Esophagus squamous epithelium (tissue), 5 donors: ENCODE measurements at regions not wholly inside any gene's neighbourhood (a gene's known extent, or its start where the extent isn't known, plus 50 kb on each side); places are given as distances from the start of the nearest gene placed in this dataset.

Experiments
- DNase-seq: peaks from one replicate; lab custom pipeline; 2025; lab: John Stamatoyannopoulos, UW
- H3K27ac ChIP-seq, 4 donors: fragments of 200-600 bp; sonication (generic); one replicate each; pipeline ENCODE4 v1.5.1; 2016 to 2019; ENCODE audit warnings: mild to moderate bottlenecking in 1 of 4
- H3K27me3 ChIP-seq, 4 donors: fragments of 200-600 bp; sonication (generic); 1 replicate in 3 of 4; 2 replicates in 1 of 4; pipeline versions ENCODE4 v1.5.1 to v1.6.0; 2017 to 2021; ENCODE audit warnings: antibody characterized with exemption in 1 of 4
- H3K36me3 ChIP-seq, 3 donors: fragments of 200-600 bp; sonication (generic); one replicate each; pipeline ENCODE4 v1.5.1; 2016 to 2019
- H3K4me1 ChIP-seq, 3 donors: fragments of 200-600 bp; sonication (generic); one replicate each; pipeline ENCODE4 v1.5.1; 2017 to 2019
- H3K4me3 ChIP-seq, 4 donors: fragments of 200-600 bp; sonication (generic); 1 replicate in 3 of 4; 2 replicates in 1 of 4; pipeline ENCODE4 v1.5.1; 2016 to 2019; ENCODE audit warnings: mild to moderate bottlenecking in 2 of 4, moderate library complexity in 1 of 4
- H3K9me3 ChIP-seq, 3 donors: fragments of 200-600 bp; sonication (generic); one replicate each; pipeline ENCODE4 v1.5.1; 2016 to 2019
- POLR2A ChIP-seq, 4 donors: fragments of 450-650 bp; IDR thresholded peaks; one replicate each; pipeline ENCODE4 v1.6.1; 2017; ENCODE audit warnings: antibody characterized with exemption in 4 of 4, mild to moderate bottlenecking in 4 of 4, moderate library complexity in 3 of 4
- WGBS, 2 donors: methylation state at CpG; one replicate each; pipeline ENCODE4 v1.1.5; 2018; 5-methylcytosine and 5-hydroxymethylcytosine counted together
- intact Hi-C: fragments of 100-400 bp; cut with DNase I; formaldehyde crosslinking; loops from one replicate; pipeline ENCODE4 v1.15.0; 2022
- TF ChIP-seq, protein P1 (sequence below), 6 experiments: fragments of 450-650 bp in 4 of 6; fragments of 200-600 bp in 2 of 6; sonication (generic) in 2 of 6; IDR thresholded peaks; one replicate each; pipeline ENCODE4 v1.5.1; 2016 to 2019; ENCODE audit warnings: antibody characterized with exemption in 6 of 6, mild to moderate bottlenecking in 4 of 6, moderate library complexity in 4 of 6
- donor health status: DM: yes; HTN: yes; CAD: no.

DNA sequence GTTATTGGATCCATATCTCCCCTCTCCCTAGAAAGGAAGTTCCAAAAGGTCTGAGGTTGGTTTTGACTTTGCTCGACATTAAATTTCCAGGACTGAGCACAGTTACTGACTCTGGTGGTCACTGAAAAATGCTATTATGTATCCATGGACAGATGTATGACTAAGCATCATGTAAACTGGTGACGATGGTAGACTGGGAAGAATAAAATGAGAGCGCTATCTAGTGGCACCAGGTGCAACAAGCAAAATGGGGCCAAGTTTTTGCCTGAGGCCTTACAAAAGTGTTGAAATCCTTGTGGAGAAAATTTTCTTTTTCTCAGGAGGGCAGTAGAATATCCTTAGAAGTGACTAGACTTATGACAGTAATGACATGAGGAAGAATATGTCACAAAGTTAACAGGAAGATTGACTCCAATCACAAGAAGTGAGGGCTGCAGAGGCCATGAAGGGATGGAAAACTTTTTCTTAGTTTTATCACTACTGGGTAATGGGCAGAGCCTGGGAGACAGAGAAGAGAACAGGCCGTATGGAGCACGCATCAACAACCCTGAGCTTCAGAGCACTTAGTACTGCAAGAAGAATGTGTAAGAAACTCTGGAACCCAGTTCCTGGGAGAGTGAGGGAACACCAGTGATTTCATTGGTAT is 88.9 kb upstream of the ELOVL5 start:
- WGBS, 2 donors = 61 to 64% methylated on average over 5 of the region's 5 CpGs
- no peak overlapping the region for H3K4me3 ChIP-seq
- H3K36me3 ChIP-seq = no peaks in the 10 kb centered on the region
- intact Hi-C loops = no loop called here
- no peak for DNase-seq
- peaks cover 0 to 8% (median 6%) of the 10 kb centered on the region in 3 donors for H3K4me1 ChIP-seq
- peaks cover 0 to 5% (median 0%) of the 10 kb centered on the region in 4 donors for H3K27me3 ChIP-seq
- TF ChIP-seq, protein P1, sequence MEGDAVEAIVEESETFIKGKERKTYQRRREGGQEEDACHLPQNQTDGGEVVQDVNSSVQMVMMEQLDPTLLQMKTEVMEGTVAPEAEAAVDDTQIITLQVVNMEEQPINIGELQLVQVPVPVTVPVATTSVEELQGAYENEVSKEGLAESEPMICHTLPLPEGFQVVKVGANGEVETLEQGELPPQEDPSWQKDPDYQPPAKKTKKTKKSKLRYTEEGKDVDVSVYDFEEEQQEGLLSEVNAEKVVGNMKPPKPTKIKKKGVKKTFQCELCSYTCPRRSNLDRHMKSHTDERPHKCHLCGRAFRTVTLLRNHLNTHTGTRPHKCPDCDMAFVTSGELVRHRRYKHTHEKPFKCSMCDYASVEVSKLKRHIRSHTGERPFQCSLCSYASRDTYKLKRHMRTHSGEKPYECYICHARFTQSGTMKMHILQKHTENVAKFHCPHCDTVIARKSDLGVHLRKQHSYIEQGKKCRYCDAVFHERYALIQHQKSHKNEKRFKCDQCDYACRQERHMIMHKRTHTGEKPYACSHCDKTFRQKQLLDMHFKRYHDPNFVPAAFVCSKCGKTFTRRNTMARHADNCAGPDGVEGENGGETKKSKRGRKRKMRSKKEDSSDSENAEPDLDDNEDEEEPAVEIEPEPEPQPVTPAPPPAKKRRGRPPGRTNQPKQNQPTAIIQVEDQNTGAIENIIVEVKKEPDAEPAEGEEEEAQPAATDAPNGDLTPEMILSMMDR (IDR thresholded peaks at IDR 0.05) = peak; percentile 19 to 70 (median 42)
- no peak for TF ChIP-seq POLR2A (IDR thresholded peaks at IDR 0.05)
- no peaks in the 10 kb centered on the region for H3K9me3 ChIP-seq
- no peak overlapping the region for H3K27ac ChIP-seq

DNA sequence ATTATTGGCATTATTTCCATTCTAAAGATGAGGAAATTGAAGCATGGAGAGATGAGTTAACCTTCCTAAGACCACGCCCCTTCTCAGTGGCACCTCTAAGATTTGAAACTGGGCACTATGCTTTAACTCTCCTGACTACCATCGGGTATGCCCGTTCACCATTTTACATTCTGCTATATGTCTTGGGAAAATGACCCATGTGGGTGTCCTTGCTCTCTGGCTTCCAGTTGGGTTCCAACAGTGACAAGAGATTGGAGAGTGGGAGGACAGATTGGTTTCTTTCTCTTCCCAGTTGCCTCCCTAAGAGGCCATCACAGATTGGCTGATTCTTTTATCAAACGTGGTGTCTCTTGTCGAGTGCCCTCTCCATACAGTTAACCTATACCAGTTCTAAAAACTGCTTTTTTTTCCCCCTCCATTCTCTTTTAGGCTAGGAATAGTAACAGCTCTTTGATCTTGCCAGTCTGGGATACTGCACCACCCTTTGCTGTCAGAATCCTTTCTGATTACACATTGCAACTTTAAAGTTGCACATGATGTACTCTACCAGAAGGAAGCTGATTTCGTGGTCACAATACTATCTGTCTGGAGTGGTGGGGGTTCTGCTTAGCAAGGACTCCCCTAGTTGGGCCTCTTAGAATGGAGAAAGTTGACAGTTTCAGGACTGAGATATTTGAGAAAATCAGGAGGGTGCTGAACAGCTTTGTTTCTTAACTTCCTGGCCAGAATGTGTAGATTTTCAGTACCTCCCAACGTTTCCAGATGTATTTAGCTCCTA is 88.0 kb upstream of the ELOVL5 start:
- Histone ChIP-seq H3K27me3 (peaks cover 0 to 5% (median 0%) of the 10 kb centered on the region in 4 donors), H3K36me3 (no peaks in the 10 kb centered on the region), H3K9me3 (no peaks in the 10 kb centered on the region), H3K4me3 (no peak overlapping the region), H3K27ac (no peak overlapping the region), H3K4me1 (peaks cover 0 to 10% (median 8%) of the 10 kb centered on the region in 3 donors)
- TF ChIP-seq POLR2A (IDR thresholded peaks at IDR 0.05) = no peak
- TF ChIP-seq, protein P1 (IDR thresholded peaks at IDR 0.05) = no peak
- 69 to 72% methylated on average over 7 of the region's 7 CpGs for WGBS, 2 donors
- intact Hi-C loops = no loop called here
- DNase-seq = no peak

DNA sequence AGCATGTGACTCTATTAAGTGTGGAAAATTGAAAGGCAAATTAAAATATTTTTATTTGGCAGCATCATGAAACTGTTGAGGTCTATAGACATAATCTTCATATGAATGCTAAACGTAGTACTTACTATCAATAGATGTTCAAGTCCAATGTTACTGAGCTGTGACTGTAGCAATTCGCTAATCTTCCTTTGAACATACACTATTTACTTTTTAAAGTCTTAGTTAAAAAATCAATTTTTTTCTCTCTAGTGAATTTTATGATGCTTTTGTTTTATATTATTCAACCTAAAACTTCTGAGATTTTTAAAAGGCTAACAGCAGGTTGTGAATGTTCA is 85.2 kb upstream of the ELOVL5 start:
- Histone ChIP-seq H3K4me1 (peaks cover 0 to 10% (median 4%) of the 10 kb centered on the region in 3 donors), H3K27me3 (peaks cover 0 to 5% (median 0%) of the 10 kb centered on the region in 4 donors), H3K27ac (no peak overlapping the region), H3K4me3 (no peak overlapping the region), H3K9me3 (no peaks in the 10 kb centered on the region), H3K36me3 (no peaks in the 10 kb centered on the region)
- 56 to 63% methylated on average over 2 of the region's 2 CpGs for WGBS, 2 donors
- no peak for DNase-seq
- TF ChIP-seq POLR2A (IDR thresholded peaks at IDR 0.05) = no peak
- TF ChIP-seq, protein P1 (IDR thresholded peaks at IDR 0.05) = no peak
- intact Hi-C loops = no loop called here

DNA sequence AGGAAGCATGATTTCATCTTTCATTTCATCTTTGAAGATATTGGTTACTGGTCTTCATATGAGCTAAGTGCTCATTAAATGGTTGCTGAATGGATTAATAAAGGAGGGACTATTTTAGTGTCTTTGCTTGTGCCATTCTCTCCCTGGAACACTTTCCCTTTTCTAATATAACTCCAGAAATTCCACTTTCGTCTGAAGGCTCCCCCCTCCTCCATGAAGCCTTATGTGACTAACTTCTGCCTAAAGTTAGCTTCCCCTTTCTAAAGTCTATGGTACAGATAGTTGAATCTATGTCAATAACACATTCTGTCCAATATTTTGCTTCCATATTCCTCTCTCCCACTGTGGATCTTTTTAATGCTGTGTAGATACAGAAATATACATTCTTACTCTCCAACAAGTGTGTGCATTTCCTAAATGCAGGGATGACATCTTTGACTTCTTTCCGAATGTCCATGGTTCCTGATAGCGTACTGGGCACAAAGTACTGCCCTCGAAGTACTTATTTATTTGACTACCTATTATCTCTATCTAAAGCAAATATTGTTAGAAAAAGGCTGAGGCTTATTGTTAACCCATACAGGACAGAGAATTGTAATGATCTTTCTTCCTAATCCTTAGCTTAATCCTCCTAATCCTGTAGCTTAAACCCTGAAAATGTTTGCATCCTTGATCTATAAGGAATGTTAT is 84.7 kb upstream of the ELOVL5 start:
- H3K4me1 ChIP-seq = peaks cover 0 to 10% (median 4%) of the 10 kb centered on the region in 3 donors
- no peak for TF ChIP-seq POLR2A (IDR thresholded peaks at IDR 0.05)
- TF ChIP-seq, protein P1 (IDR thresholded peaks at IDR 0.05) = no peak
- DNase-seq = no peak
- H3K27me3 ChIP-seq = peaks cover 0 to 5% (median 0%) of the 10 kb centered on the region in 4 donors
- no peaks in the 10 kb centered on the region for H3K36me3 ChIP-seq
- H3K27ac ChIP-seq = peak overlapping the region in 1 of 4 donors; percentile 20
- intact Hi-C loops = no loop called here
- no peak overlapping the region for H3K4me3 ChIP-seq
- WGBS, 2 donors = 59 to 68% methylated on average over 4 of the region's 4 CpGs
- no peaks in the 10 kb centered on the region for H3K9me3 ChIP-seq
